Neural cell (in vitro differentiated cells): ENCODE measurements at regions not wholly inside any gene's neighbourhood (a gene's known extent, or its start where the extent isn't known, plus 50 kb on each side); places are given as distances from the start of the nearest gene placed in this dataset.

Experiments used
- EP300 ChIP-seq: fragments of 450-650 bp; conservative IDR thresholded peaks from 2 replicates; pipeline ENCODE4 v1.6.1; 2014; ENCODE audit warnings: antibody characterized with exemption, mild to moderate bottlenecking, moderate library complexity; ENCODE audit not compliant: poor library complexity, severe bottlenecking
- EZH2 ChIP-seq: fragments of 200-600, 300-800 bp; shearing (Covaris generic), sonication (generic); IDR thresholded peaks from 2 replicates; pipeline ENCODE4 v1.6.1; 2014; ENCODE audit warnings: antibody characterized with exemption, low read length, borderline replicate concordance, mild to moderate bottlenecking; ENCODE audit not compliant: insufficient read depth, poor library complexity, severe bottlenecking
- MXI1 ChIP-seq: fragments of 450-650 bp; conservative IDR thresholded peaks from 2 replicates; pipeline ENCODE4 v1.6.1; 2014; ENCODE audit warnings: antibody characterized with exemption, mild to moderate bottlenecking; ENCODE audit not compliant: poor library complexity, severe bottlenecking
- POLR2AphosphoS5 ChIP-seq: IDR thresholded peaks from 2 replicates; pipeline ENCODE4 v1.6.1; 2012
- RAD21 ChIP-seq: fragments of 450-650 bp; conservative IDR thresholded peaks from 2 replicates; pipeline ENCODE4 v1.6.1; 2014; ENCODE audit warnings: antibody characterized with exemption, mild to moderate bottlenecking, moderate library complexity
- TF ChIP-seq, protein P1 (sequence below): fragments of 450-650 bp; IDR thresholded peaks from 2 replicates; pipeline ENCODE4 v1.5.1; 2014; ENCODE audit warnings: antibody characterized with exemption, mild to moderate bottlenecking, moderate library complexity; ENCODE audit not compliant: poor library complexity, severe bottlenecking
- TF ChIP-seq, protein P2 (sequence below): IDR thresholded peaks from 2 replicates; pipeline ENCODE4 v1.6.1; 2012; ENCODE audit warnings: borderline replicate concordance

DNA sequence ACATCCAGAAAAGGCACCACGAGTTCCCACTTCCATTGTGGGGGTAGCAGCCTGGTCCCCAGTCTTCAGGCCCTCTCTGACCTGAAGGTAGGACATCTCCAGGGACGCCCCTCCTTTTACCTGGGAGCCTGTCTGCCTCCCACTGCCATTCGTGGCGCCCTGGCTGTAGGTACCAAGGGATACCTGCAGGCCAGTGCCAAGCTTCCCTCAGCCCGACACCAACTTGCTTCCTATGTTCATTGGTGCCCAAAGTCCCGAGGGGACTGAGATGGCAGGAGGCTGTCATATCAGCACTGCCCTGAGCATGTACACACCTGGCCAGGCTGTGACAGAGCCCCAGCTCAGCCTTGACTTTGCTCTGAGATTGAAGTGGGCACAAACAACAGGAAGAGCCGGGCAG, 137.3 kb upstream of the CNTN3 start:
- TF ChIP-seq, protein P1, sequence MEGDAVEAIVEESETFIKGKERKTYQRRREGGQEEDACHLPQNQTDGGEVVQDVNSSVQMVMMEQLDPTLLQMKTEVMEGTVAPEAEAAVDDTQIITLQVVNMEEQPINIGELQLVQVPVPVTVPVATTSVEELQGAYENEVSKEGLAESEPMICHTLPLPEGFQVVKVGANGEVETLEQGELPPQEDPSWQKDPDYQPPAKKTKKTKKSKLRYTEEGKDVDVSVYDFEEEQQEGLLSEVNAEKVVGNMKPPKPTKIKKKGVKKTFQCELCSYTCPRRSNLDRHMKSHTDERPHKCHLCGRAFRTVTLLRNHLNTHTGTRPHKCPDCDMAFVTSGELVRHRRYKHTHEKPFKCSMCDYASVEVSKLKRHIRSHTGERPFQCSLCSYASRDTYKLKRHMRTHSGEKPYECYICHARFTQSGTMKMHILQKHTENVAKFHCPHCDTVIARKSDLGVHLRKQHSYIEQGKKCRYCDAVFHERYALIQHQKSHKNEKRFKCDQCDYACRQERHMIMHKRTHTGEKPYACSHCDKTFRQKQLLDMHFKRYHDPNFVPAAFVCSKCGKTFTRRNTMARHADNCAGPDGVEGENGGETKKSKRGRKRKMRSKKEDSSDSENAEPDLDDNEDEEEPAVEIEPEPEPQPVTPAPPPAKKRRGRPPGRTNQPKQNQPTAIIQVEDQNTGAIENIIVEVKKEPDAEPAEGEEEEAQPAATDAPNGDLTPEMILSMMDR = no peak
- TF ChIP-seq EP300 = no peak
- no peak for TF ChIP-seq RAD21
- no peak for TF ChIP-seq POLR2AphosphoS5
- TF ChIP-seq EZH2 = no peak
- TF ChIP-seq MXI1 = no peak
- TF ChIP-seq, protein P2, sequence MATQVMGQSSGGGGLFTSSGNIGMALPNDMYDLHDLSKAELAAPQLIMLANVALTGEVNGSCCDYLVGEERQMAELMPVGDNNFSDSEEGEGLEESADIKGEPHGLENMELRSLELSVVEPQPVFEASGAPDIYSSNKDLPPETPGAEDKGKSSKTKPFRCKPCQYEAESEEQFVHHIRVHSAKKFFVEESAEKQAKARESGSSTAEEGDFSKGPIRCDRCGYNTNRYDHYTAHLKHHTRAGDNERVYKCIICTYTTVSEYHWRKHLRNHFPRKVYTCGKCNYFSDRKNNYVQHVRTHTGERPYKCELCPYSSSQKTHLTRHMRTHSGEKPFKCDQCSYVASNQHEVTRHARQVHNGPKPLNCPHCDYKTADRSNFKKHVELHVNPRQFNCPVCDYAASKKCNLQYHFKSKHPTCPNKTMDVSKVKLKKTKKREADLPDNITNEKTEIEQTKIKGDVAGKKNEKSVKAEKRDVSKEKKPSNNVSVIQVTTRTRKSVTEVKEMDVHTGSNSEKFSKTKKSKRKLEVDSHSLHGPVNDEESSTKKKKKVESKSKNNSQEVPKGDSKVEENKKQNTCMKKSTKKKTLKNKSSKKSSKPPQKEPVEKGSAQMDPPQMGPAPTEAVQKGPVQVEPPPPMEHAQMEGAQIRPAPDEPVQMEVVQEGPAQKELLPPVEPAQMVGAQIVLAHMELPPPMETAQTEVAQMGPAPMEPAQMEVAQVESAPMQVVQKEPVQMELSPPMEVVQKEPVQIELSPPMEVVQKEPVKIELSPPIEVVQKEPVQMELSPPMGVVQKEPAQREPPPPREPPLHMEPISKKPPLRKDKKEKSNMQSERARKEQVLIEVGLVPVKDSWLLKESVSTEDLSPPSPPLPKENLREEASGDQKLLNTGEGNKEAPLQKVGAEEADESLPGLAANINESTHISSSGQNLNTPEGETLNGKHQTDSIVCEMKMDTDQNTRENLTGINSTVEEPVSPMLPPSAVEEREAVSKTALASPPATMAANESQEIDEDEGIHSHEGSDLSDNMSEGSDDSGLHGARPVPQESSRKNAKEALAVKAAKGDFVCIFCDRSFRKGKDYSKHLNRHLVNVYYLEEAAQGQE = no peak
